GM19468 (cell line): ENCODE measurements at regions not wholly inside any gene's neighbourhood (a gene's known extent, or its start where the extent isn't known, plus 50 kb on each side); places are given as distances from the start of the nearest gene placed in this dataset.

Experiments
- ATAC-seq: cut with Tn5 transposase; IDR thresholded peaks from one replicate; pipeline ENCODE4 v1.9.1; 2021; ENCODE audit warnings: mild to moderate bottlenecking, moderate library complexity, moderate number of reproducible peaks; ENCODE audit not compliant: unreplicated experiment; ENCODE audit errors: extremely low read depth

DNA sequence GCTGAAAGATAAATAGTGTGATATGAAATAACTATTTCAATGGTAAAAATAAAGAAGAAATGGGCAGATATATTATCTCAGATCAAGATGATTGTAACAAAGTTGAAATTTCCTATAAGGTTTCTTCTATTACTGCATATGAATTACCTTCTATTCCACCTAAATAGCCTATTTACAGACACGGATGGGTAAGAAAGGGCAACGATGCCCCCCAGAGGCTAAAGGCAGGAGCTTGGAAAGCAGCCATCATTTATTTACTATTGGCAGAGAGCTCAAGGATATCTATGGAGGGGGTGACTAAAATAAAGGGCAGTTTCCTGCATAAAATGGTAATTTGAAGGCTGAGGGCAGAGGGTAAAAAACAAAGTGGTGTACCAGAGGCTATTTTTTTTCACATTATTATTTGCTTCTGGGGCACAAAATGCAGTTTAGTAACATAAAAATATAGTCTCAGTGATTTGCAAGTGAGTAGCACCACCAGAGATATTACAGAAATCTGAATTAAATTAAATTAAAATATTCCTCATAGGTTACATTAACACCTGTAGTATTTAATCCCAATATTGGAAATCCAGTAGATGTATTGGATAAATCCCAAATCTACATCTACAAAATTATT, 123.1 kb downstream of the BTC start:
- no peak for ATAC-seq

DNA sequence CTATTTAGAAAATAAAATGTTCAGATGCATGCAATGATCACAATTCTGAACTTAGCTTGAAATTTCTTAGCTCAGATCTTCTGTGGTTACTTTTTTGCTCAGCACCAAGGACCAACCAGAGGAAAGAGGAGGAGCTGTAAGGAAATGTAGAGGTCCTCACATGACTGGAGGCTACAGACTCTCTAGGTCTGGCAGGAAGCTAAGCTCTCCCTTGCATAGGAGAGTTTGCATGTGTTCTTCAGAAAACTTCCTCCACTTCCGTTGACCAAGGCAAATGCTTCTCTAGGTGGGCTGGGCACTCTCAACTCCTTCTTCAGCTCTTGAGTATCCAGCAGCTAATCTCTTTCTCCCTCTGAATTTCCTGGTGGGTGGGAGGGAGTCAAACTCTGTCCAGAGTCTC, 119.6 kb downstream of the BTC start:
- no peak for ATAC-seq

- ATAC-seq, result peak; percentile 43
Observed at GRCh38 chr4:74675673-74676279, 118.5 kb downstream of the BTC start.

GRCh38 chr4:74682567-74683359, 111.6 kb downstream of the BTC start:
- ATAC-seq, result no peak

DNA sequence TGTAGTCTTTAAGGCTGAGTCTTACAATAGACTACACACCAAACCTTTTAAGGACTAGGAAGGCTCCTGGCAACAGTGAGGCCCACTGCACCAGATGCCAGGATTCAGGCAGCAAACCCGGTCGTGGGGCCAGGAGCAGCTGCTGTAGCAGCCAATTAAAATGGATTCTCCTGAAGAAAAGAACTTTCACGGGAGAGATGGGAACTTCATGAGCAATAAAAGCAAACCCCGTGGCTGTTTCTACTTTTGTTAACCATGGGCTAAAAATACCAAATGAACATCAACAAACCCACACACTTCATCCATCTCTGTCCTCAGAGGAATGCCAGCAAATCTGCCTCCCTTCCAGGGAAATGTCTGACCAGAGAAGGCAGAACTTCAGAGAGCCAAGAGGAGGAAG, 101.4 kb downstream of the BTC start:
- no peak for ATAC-seq
